GM12878 (cell line): ENCODE measurements at regions not wholly inside any gene's neighbourhood (a gene's known extent, or its start where the extent isn't known, plus 50 kb on each side); places are given as distances from the start of the nearest gene placed in this dataset.

Source experiments
- ATAC-seq: fragments of 200-7000 bp; cut with Tn5 transposase; 3 replicates; pipeline ENCODE4 v1.9.1; 2020; ENCODE audit warnings: mild to moderate bottlenecking, moderate library complexity
- BruUV-seq: library from RNA; stranded (reverse); fragments of 400-500 nt; replicated peaks from 2 replicates; lab custom pipeline; 2021; lab: Mats Ljungman, UMichigan
- CTCF ChIA-PET: fragments of 300-600 bp; sonication (Branson Sonifier 250); formaldehyde crosslinking; extraction: SDS; loops from one replicate; lab custom pipeline; 2021; ENCODE audit warnings: inconsistent platforms; lab: Yijun Ruan, JAX
- POLR2A ChIA-PET: fragments of 350-600 bp; formaldehyde crosslinking; extraction: SDS; loops from one replicate; lab custom pipeline; 2021; ENCODE audit warnings: inconsistent platforms; lab: Charles Lee
- RAD21 ChIA-PET: fragments of 300-600 bp; sonication (Branson Sonifier 250); formaldehyde crosslinking; loops from one replicate; lab custom pipeline; 2023; ENCODE audit warnings: antibody characterized with exemption; ENCODE audit not compliant: unreplicated experiment; lab: Charles Lee
- SMC1A ChIA-PET: fragments of 300-600 bp; sonication (Branson Sonifier 250); formaldehyde crosslinking; loops from one replicate; lab custom pipeline; 2023; ENCODE audit not compliant: unreplicated experiment, uncharacterized antibody; lab: Charles Lee
- DNase-seq: peaks from one replicate; pipeline ENCODE4 v3.0.0-alpha.2; 2011; ENCODE audit warnings: low read depth, low spot score
- FAIRE-seq: peaks from 3 replicates; lab custom pipeline; 2011; peaks lifted over from hg19 to GRCh38; lab: Jason Lieb, UNC
- H2AFZ ChIP-seq: 2 replicates; pipeline ENCODE4 v1.6.0; 2011; ENCODE audit warnings: low read depth, low read length, control low read depth; ENCODE audit not compliant: control insufficient read depth
- H3K27ac ChIP-seq: 2 replicates; pipeline ENCODE4 v1.5.1; 2011; ENCODE audit warnings: control low read depth; ENCODE audit not compliant: control insufficient read depth, insufficient read depth
- H3K27me3 ChIP-seq, 2 experiments: replicated peaks in 1 of 2; 2 replicates each; pipeline versions ENCODE4 v1.6.0 to v1.6.1; 2011; ENCODE audit warnings: low read length in 1 of 2; ENCODE audit not compliant: control insufficient read depth in 2 of 2, insufficient read depth in 2 of 2
- H3K36me3 ChIP-seq, 2 experiments: 2 replicates each; pipeline ENCODE4 v1.5.1; 2011; ENCODE audit warnings: low read length in 1 of 2; ENCODE audit not compliant: control insufficient read depth in 2 of 2, insufficient read depth in 2 of 2
- H3K4me1 ChIP-seq: 2 replicates; pipeline ENCODE4 v1.6.1; 2011; ENCODE audit warnings: mild to moderate bottlenecking, low read length, moderate library complexity, mixed read lengths; ENCODE audit not compliant: control insufficient read depth, insufficient read depth
- H3K4me2 ChIP-seq: 2 replicates; pipeline ENCODE4 v1.6.0; 2011; ENCODE audit warnings: control low read depth; ENCODE audit not compliant: control insufficient read depth, insufficient read depth
- H3K4me3 ChIP-seq: fragments of 200-600 bp; sonication (generic); 2 replicates; pipeline ENCODE4 v1.5.1; 2016
- H3K79me2 ChIP-seq: 2 replicates; pipeline ENCODE4 v1.6.0; 2011; ENCODE audit warnings: low read length; ENCODE audit not compliant: control insufficient read depth, insufficient read depth
- H3K9ac ChIP-seq: 2 replicates; pipeline ENCODE4 v1.8.0; 2011; ENCODE audit warnings: low read length, control low read depth, mixed read lengths; ENCODE audit not compliant: control insufficient read depth, insufficient read depth
- H3K9me3 ChIP-seq: replicated peaks from 3 replicates; pipeline ENCODE4 v1.5.1; 2011; ENCODE audit warnings: mild to moderate bottlenecking, low read length; ENCODE audit not compliant: control insufficient read depth, insufficient read depth
- H4K20me1 ChIP-seq: 2 replicates; pipeline ENCODE4 v1.6.0; 2011; ENCODE audit not compliant: control insufficient read depth, insufficient read depth
- EP300 ChIP-seq, 2 experiments: fragments of 150-350 bp in 1 of 2; IDR thresholded peaks; 2 replicates each; pipeline ENCODE4 v1.6.1; 2011 to 2012; ENCODE audit warnings: low read depth in 2 of 2, low read length in 2 of 2, borderline replicate concordance in 1 of 2, improper control_type of control experiment in 1 of 2, inconsistent platforms in 1 of 2; ENCODE audit not compliant: control insufficient read depth in 1 of 2
- RFX5 ChIP-seq: IDR thresholded peaks from 2 replicates; pipeline ENCODE4 v1.6.1; 2011; ENCODE audit warnings: low read depth, low read length, improper control_type of control experiment
- SRF ChIP-seq, 2 experiments: IDR thresholded peaks; 2 replicates each; pipeline ENCODE4 v1.6.1; 2011; ENCODE audit warnings: low read depth in 2 of 2, low read length in 2 of 2, mild to moderate bottlenecking in 1 of 2, moderate library complexity in 1 of 2
- ZNF592 ChIP-seq: fragments of 450-650 bp; IDR thresholded peaks from 2 replicates; pipeline ENCODE4 v1.6.1; 2017; ENCODE audit warnings: mild to moderate bottlenecking, moderate library complexity
- WGBS: methylation state at CpG from one replicate; pipeline ENCODE4 v1.1.6; 2016; ENCODE audit warnings: low lambda C conversion rate; ENCODE audit not compliant: insufficient replicate concordance, insufficient coverage; ENCODE audit errors: missing lambda C conversion rate; 5-methylcytosine and 5-hydroxymethylcytosine counted together
- in situ Hi-C: fragments of 300-500 bp; cut with MboI; formaldehyde crosslinking; loops from 9 replicates; pipeline ENCODE4 v1.14.3; 2018; ENCODE audit warnings: mixed read lengths
- intact Hi-C: fragments of 100-400 bp; cut with micrococcal nuclease; formaldehyde crosslinking; loops from one replicate; pipeline ENCODE4 v1.14.2; 2022; ENCODE audit not compliant: unreplicated experiment

DNA sequence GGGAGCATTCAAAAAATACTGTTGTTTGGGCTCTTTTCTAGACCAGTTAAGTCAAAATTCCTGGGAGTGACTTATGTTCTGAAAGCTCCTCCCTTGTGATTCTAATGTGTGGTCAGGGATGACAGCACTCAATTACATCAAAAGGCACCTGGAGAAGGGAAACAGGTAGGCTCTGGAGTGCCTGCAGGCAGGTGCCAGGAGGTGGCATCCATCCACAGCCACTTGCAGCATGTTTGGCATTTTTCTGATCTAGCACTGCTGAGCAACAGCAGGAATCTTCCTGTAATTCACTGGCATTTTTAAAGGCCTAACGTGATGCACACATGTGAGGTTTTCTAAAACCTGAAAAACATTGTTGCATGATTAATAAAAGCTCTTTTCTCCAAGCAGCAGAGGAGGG is 94.6 kb downstream of the CCNA1 start (continued):
- TF ChIP-seq ZNF592: no peak

DNA sequence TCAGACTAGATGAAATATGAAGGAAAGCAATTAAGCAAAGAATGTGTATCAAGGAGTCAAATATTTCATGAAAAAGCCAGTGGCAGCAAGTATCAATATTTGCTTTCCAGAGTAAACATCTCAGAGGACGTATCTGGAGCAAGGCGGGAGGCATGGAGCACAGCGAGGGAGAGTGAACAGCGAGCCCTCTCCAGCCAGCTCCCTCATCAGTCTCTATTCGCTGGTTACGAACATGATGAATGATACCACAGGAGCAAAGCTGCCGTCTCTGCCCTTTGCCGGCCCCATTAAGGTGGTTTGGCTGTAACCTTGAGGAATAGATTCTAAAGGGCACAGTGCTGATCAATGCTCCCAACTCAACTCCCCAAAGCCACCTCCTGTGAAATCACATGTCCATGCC is 95.8 kb downstream of the CCNA1 start:
- BruUV-seq: no TSS peak
- SMC1A ChIA-PET: no interaction called here
- RAD21 ChIA-PET: no interaction called here
- Histone ChIP-seq H4K20me1 (no peaks in the 10 kb centered on the region), H3K27me3 (no peaks in the 10 kb centered on the region; a peak in 1 of 4 replicates), H3K4me1 (no peaks in the 10 kb centered on the region), H2AFZ (no peak overlapping the region), H3K9ac (no peak overlapping the region), H3K27ac (no peak overlapping the region), H3K4me2 (no peak overlapping the region), H3K79me2 (no peaks in the 10 kb centered on the region), H3K36me3 (no peaks in the 10 kb centered on the region), H3K4me3 (no peak overlapping the region), H3K9me3 (no peaks in the 10 kb centered on the region)
- 29% methylated on average over 8 of the region's 8 CpGs for WGBS
- POLR2A ChIA-PET: no interaction called here
- CTCF ChIA-PET: no interaction called here
- ATAC-seq (no peak), FAIRE-seq (no peak), DNase-seq (no peak)
- in situ Hi-C loops (no loop called here), intact Hi-C loops (no loop called here)
- no peak for TF ChIP-seq RFX5
- no peak for TF ChIP-seq EP300 (IDR thresholded peaks at IDR 0.05; ENCODE audit: borderline replicate concordance in 1 of 2, control insufficient read depth in 1 of 2, low read depth in 2 of 2, low read length in 2 of 2)
- no peak for TF ChIP-seq SRF (IDR thresholded peaks at IDR 0.05; ENCODE audit: low read depth in 2 of 2, low read length in 2 of 2)
